ENCODE measurements at regions not wholly inside any gene's neighbourhood (a gene's known extent, or its start where the extent isn't known, plus 50 kb on each side); places are given as distances from the start of the nearest gene placed in this dataset.

DNA sequence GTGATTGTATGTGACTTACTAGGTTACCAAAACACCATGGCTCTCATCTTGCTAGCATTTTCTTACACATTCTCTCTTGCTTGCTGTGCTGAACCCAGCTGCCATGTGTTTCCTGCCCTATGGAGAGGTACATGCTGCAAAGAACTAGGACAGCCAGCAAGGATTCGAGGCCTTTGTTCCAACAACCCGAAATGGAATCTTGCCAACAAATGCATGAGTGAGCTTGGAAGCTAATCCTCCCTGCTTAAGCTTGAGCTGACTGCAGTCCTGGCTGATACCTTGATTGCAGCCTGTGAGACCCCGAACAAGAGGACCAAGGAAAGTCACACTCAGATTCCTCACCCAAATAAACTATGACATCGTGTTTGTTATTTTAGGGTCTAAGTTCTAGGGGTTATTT is 651.2 kb downstream of the SLITRK6 start:
- DNase-seq (no peak), ATAC-seq (no peak)
- no peak overlapping the region for H3K27ac ChIP-seq
- TF ChIP-seq, protein P1, sequence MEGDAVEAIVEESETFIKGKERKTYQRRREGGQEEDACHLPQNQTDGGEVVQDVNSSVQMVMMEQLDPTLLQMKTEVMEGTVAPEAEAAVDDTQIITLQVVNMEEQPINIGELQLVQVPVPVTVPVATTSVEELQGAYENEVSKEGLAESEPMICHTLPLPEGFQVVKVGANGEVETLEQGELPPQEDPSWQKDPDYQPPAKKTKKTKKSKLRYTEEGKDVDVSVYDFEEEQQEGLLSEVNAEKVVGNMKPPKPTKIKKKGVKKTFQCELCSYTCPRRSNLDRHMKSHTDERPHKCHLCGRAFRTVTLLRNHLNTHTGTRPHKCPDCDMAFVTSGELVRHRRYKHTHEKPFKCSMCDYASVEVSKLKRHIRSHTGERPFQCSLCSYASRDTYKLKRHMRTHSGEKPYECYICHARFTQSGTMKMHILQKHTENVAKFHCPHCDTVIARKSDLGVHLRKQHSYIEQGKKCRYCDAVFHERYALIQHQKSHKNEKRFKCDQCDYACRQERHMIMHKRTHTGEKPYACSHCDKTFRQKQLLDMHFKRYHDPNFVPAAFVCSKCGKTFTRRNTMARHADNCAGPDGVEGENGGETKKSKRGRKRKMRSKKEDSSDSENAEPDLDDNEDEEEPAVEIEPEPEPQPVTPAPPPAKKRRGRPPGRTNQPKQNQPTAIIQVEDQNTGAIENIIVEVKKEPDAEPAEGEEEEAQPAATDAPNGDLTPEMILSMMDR (IDR thresholded peaks at IDR 0.05), result no peak
- H3K9me3 ChIP-seq, result no peaks in the 10 kb centered on the region
- no peaks in the 10 kb centered on the region for H3K36me3 ChIP-seq (ENCODE audit: insufficient read depth in 1 of 2, low read depth in 1 of 2)
- WGBS, 3 donors, result 11 to 19% (median 13%) methylated on average over 4 of the region's 4 CpGs
- H3K27me3 ChIP-seq (ENCODE audit: insufficient read depth in 3 of 3, low read length in 2 of 3), result no peaks in the 10 kb centered on the region
- H3K4me1 ChIP-seq, result no peaks in the 10 kb centered on the region
- H3K4me3 ChIP-seq, result no peak overlapping the region
- intact Hi-C loops (cut with DNase I), result no loop called here

DNA sequence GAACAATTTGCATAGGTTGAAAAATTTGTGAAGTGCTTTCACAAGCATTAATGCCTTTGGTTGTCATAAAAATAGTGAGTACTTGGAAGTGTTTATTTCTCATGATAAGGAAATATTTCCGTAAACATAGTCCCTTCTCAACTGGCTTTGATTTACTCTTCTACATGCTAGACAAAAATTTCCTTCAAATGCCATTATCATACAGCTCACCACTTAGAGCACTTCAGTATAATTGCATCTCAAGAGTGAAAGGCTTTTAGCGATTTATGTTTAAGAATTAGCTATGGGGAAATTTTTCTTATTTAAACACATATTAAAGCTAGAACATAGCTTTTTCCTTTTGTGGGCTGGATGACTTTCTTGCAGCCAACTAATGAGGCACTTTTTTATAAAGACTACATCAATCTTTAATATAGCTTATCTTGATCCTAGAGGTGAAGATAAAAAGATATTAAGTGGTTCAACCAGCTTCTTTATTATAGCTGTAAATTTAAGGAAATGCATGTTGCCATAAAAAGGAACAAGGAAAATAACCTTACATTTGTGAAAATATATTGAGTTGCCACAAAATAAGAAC is 656.8 kb downstream of the SLITRK6 start:
- 86 to 90% (median 88%) methylated on average over 2 of the region's 2 CpGs for WGBS, 3 donors

DNA sequence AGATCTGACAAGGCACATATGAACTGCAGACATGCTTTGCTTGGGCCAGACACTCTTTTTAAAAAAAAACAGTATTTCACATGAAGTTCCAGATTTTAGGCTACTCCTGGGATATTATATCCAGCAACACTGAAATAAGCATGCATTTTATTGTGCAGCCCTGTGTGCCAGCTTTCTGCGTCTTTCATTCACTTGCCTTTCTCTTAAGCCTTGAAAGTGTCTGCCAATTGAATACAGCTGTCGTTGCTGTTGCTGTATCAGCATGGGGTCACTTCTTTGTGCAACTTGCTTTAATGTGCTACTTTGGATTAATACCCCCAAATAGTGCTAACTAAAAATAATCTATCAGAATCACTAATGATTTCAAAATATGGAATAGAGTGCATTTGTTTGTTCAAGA is 657.8 kb downstream of the SLITRK6 start:
- TF ChIP-seq, protein P1 (IDR thresholded peaks at IDR 0.05), result no peak
- H3K36me3 ChIP-seq (ENCODE audit: insufficient read depth in 1 of 2, low read depth in 1 of 2), result no peaks in the 10 kb centered on the region
- no peak overlapping the region for H3K27ac ChIP-seq
- no peak overlapping the region for H3K4me3 ChIP-seq
- DNase-seq, result no peak
- no peaks in the 10 kb centered on the region for H3K27me3 ChIP-seq (ENCODE audit: insufficient read depth in 3 of 3, low read length in 2 of 3)
- intact Hi-C loops (cut with DNase I), result no loop called here
- H3K4me1 ChIP-seq, result no peaks in the 10 kb centered on the region
- WGBS, 3 donors, result 20 to 25% (median 24%) methylated on average over 2 of the region's 2 CpGs
- ATAC-seq, result no peak
- no peaks in the 10 kb centered on the region for H3K9me3 ChIP-seq

More for the DNA sequence above, 656.8 kb downstream of the SLITRK6 start:
- intact Hi-C loops (cut with DNase I), result no loop called here
- H3K4me3 ChIP-seq, result no peak overlapping the region
- H3K27me3 ChIP-seq (ENCODE audit: insufficient read depth in 3 of 3, low read length in 2 of 3), result no peaks in the 10 kb centered on the region
- ATAC-seq (no peak), DNase-seq (no peak)
- TF ChIP-seq, protein P1 (IDR thresholded peaks at IDR 0.05), result no peak
- no peaks in the 10 kb centered on the region for H3K9me3 ChIP-seq
- H3K27ac ChIP-seq, result no peak overlapping the region
- no peaks in the 10 kb centered on the region for H3K4me1 ChIP-seq
- H3K36me3 ChIP-seq (ENCODE audit: insufficient read depth in 1 of 2, low read depth in 1 of 2), result no peaks in the 10 kb centered on the region

DNA sequence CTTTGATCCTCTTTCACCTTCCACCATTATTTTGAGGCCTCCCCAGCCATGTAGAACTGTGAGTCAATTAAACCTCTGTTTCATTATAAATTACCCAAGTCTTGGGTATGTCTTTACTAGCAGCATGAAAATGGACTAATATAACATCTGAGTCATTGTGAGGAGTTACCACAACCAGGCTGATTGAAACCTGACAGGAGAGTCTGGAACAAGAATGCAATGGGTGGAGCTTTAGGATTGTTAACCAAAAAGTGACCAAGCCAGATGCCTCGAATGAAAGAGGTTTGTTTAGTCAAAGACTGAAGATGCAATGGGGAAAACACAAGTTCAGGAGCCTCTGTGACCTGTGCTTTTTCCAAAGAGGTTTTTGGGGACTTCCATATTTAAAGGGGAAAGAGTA is 659.0 kb downstream of the SLITRK6 start:
- WGBS, 3 donors, result 38 to 43% (median 38%) methylated on average over 1 of the region's 1 CpG
- Histone ChIP-seq H3K27me3 (ENCODE audit: insufficient read depth in 3 of 3, low read length in 2 of 3) (no peaks in the 10 kb centered on the region), H3K9me3 (no peaks in the 10 kb centered on the region), H3K4me3 (no peak overlapping the region), H3K4me1 (no peaks in the 10 kb centered on the region), H3K36me3 (ENCODE audit: insufficient read depth in 1 of 2, low read depth in 1 of 2) (no peaks in the 10 kb centered on the region), H3K27ac (no peak overlapping the region)
- intact Hi-C loops (cut with DNase I), result no loop called here
- ATAC-seq (no peak), DNase-seq (no peak)
- TF ChIP-seq, protein P1 (IDR thresholded peaks at IDR 0.05), result no peak

DNA sequence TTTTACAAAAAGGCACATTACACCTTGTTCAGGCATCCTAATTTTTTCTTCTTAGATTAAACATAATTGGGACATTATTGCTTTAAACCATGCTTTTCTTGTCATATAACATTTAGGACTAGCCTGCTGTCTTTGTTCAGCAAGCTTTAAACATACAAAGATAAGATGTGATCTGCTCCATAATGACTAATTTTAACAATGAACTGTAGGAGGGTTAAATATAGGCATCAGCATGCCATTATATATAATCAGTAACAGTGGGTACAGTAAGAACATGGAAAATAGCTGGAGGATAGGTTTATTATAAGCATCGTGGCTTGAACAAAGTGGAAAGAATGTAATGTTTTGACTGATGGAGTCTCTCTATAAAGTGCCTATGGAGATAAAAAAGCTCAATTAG is 661.7 kb downstream of the SLITRK6 start:
- TF ChIP-seq, protein P1 (IDR thresholded peaks at IDR 0.05), result no peak
- Histone ChIP-seq H3K27me3 (ENCODE audit: insufficient read depth in 3 of 3, low read length in 2 of 3) (no peaks in the 10 kb centered on the region), H3K9me3 (no peaks in the 10 kb centered on the region), H3K27ac (no peak overlapping the region), H3K36me3 (ENCODE audit: insufficient read depth in 1 of 2, low read depth in 1 of 2) (no peaks in the 10 kb centered on the region), H3K4me1 (no peaks in the 10 kb centered on the region), H3K4me3 (no peak overlapping the region)
- DNase-seq (no peak), ATAC-seq (no peak)
- intact Hi-C loops (cut with DNase I), result no loop called here
- WGBS, 3 donors, result 79 to 89% (median 82%) methylated on average over 1 of the region's 1 CpG
